SK-N-SH (cell line): ENCODE measurements at regions not wholly inside any gene's neighbourhood (a gene's known extent, or its start where the extent isn't known, plus 50 kb on each side); places are given as distances from the start of the nearest gene placed in this dataset.
"Not testable (repeated sequence)": the region's sequence is repeated elsewhere in the genome, so short reads cannot be mapped to it uniquely, and the experiment has no call there.

Source experiments
- CTCF ChIA-PET: fragments of 300-600, 350-600 bp; formaldehyde crosslinking; extraction: SDS; loops from one replicate; lab custom pipeline; 2021; lab: Yijun Ruan, JAX
- POLR2A ChIA-PET: fragments of 350-600 bp; sonication (Branson Sonifier 250); formaldehyde crosslinking; extraction: SDS; loops from one replicate; lab custom pipeline; 2020; ENCODE audit warnings: antibody characterized with exemption, inconsistent platforms; lab: Yijun Ruan, JAX
- DNase-seq: peaks from one replicate; pipeline ENCODE4 v3.0.0; 2012
- H2AFZ ChIP-seq: fragments of 200-600 bp; sonication (generic); 2 replicates; pipeline ENCODE4 v1.8.1; 2016; ENCODE audit warnings: antibody characterized with exemption, mild to moderate bottlenecking, low read depth
- H3F3A ChIP-seq: fragments of 200-600 bp; sonication (generic); replicated peaks from 2 replicates; pipeline ENCODE3; 2016; ENCODE audit warnings: antibody characterized with exemption, mild to moderate bottlenecking; ENCODE audit not compliant: insufficient read depth
- H3K27ac ChIP-seq, 2 experiments: fragments of 200-500 bp in 1 of 2; fragments of 200-600 bp in 1 of 2; sonication (Bioruptor generic) in 1 of 2; sonication (generic), shearing (Covaris generic) in 1 of 2; 2 replicates each; pipeline versions ENCODE4 v1.5.1 to v1.6.1; 2014 to 2016; ENCODE audit warnings: low read depth in 2 of 2, inconsistent platforms in 1 of 2, low read length in 1 of 2, mild to moderate bottlenecking in 1 of 2, mixed read lengths in 1 of 2
- H3K27me3 ChIP-seq: fragments of 200-600 bp; sonication (generic), shearing (Covaris generic); 2 replicates; pipeline ENCODE4 v1.6.1; 2016; ENCODE audit warnings: mixed run types; ENCODE audit not compliant: insufficient read depth
- H3K36me3 ChIP-seq, 2 experiments: fragments of 200-500 bp in 1 of 2; fragments of 200-600 bp in 1 of 2; sonication (Bioruptor generic) in 1 of 2; sonication (generic) in 1 of 2; replicated peaks in 1 of 2; 2 replicates each; pipeline versions ENCODE3 to v1.5.1; 2014 to 2016; ENCODE audit warnings: low read length in 1 of 2, mild to moderate bottlenecking in 1 of 2; ENCODE audit not compliant: insufficient read depth in 2 of 2, control insufficient read depth in 1 of 2
- H3K4me1 ChIP-seq, 2 experiments: fragments of 200-500 bp in 1 of 2; fragments of 200-600 bp in 1 of 2; sonication (Bioruptor generic) in 1 of 2; sonication (generic), shearing (Covaris generic) in 1 of 2; 2 replicates each; pipeline versions ENCODE4 v1.5.1 to v1.6.1; 2014 to 2016; ENCODE audit warnings: low read depth in 1 of 2, low read length in 1 of 2, mixed run types in 1 of 2; ENCODE audit not compliant: insufficient read depth in 2 of 2, control insufficient read depth in 1 of 2
- H3K4me2 ChIP-seq: fragments of 200-600 bp; sonication (generic), shearing (Covaris generic); 2 replicates; pipeline ENCODE4 v1.6.1; 2017; ENCODE audit warnings: mixed run types
- H3K4me3 ChIP-seq, 2 experiments: fragments of 200-500 bp in 1 of 2; fragments of 200-600 bp in 1 of 2; sonication (Bioruptor generic) in 1 of 2; sonication (generic), shearing (Covaris generic) in 1 of 2; 2 replicates each; pipeline versions ENCODE4 v1.5.1 to v1.8.1; 2014 to 2016; ENCODE audit warnings: low read depth in 2 of 2, inconsistent platforms in 1 of 2, low read length in 1 of 2, mild to moderate bottlenecking in 1 of 2, mixed read lengths in 1 of 2, moderate library complexity in 1 of 2
- H3K79me2 ChIP-seq: fragments of 200-600 bp; sonication (generic); 2 replicates; pipeline ENCODE4 v1.8.1; 2017; ENCODE audit warnings: mild to moderate bottlenecking; ENCODE audit not compliant: insufficient read depth
- H3K9ac ChIP-seq: fragments of 200-600 bp; sonication (generic); 2 replicates; pipeline ENCODE4 v1.6.1; 2017; ENCODE audit warnings: mixed run types
- H3K9me2 ChIP-seq: fragments of 200-600 bp; sonication (generic); 2 replicates; pipeline ENCODE4 v1.6.1; 2017; ENCODE audit warnings: mixed run types
- H3K9me3 ChIP-seq: fragments of 200-600 bp; sonication (generic); 2 replicates; pipeline ENCODE4 v1.6.1; 2017; ENCODE audit warnings: mixed run types, mild to moderate bottlenecking, moderate library complexity
- H4K20me1 ChIP-seq: fragments of 200-600 bp; sonication (generic); 2 replicates; pipeline ENCODE4 v1.6.1; 2017; ENCODE audit warnings: mild to moderate bottlenecking, mixed run types; ENCODE audit not compliant: insufficient read depth
- CHD2 ChIP-seq: fragments of 150-350 bp; IDR thresholded peaks from 2 replicates; pipeline ENCODE4 v1.6.1; 2018; ENCODE audit warnings: low read length; ENCODE audit not compliant: partially characterized antibody
- CTCF ChIP-seq: fragments of 200-600 bp; sonication (generic); IDR thresholded peaks from 2 replicates; pipeline ENCODE4 v1.6.1; 2017; ENCODE audit warnings: antibody characterized with exemption, mild to moderate bottlenecking, moderate library complexity
- FOSL2 ChIP-seq: IDR thresholded peaks from 2 replicates; pipeline ENCODE4 v1.4.0; 2012; ENCODE audit warnings: low read depth, mild to moderate bottlenecking, moderate library complexity, borderline replicate concordance
- FOXM1 ChIP-seq: IDR thresholded peaks from 2 replicates; pipeline ENCODE4 v1.4.0; 2012; ENCODE audit warnings: low read depth, mild to moderate bottlenecking
- GATA2 ChIP-seq: sonication (generic); formaldehyde crosslinking; IDR thresholded peaks from 2 replicates; pipeline ENCODE4 v1.5.0; 2020; ENCODE audit warnings: mild to moderate bottlenecking, missing genetic modification reagents
- IRF3 ChIP-seq: fragments of 150-350 bp; IDR thresholded peaks from 2 replicates; pipeline ENCODE4 v1.6.1; 2016; ENCODE audit warnings: mild to moderate bottlenecking, low read depth, low read length
- MEF2A ChIP-seq: IDR thresholded peaks from 2 replicates; pipeline ENCODE4 v1.4.0; 2012; ENCODE audit warnings: low read depth, borderline replicate concordance
- RAD21 ChIP-seq: IDR thresholded peaks from 2 replicates; pipeline ENCODE4 v1.6.1; 2012; ENCODE audit warnings: mild to moderate bottlenecking, low read length
- RCOR1 ChIP-seq: fragments of 150-350 bp; IDR thresholded peaks from 2 replicates; pipeline ENCODE4 v1.6.1; 2017; ENCODE audit warnings: antibody characterized with exemption, low read length
- RXRA ChIP-seq: IDR thresholded peaks from 2 replicates; pipeline ENCODE4 v1.4.0; 2012; ENCODE audit warnings: low read depth, mild to moderate bottlenecking, borderline replicate concordance
- SMC3 ChIP-seq: IDR thresholded peaks from 2 replicates; pipeline ENCODE4 v1.6.1; 2012; ENCODE audit warnings: low read depth, low read length, improper control_type of control experiment
- USF1 ChIP-seq: IDR thresholded peaks from 2 replicates; pipeline ENCODE4 v1.4.0; 2012; ENCODE audit warnings: low read depth, borderline replicate concordance
- WGBS: methylation state at CpG from one replicate; pipeline ENCODE4 v1.1.6; 2017; ENCODE audit warnings: low lambda C conversion rate; 5-methylcytosine and 5-hydroxymethylcytosine counted together

- no peak for TF ChIP-seq IRF3
- TF ChIP-seq, all 33 proteins: peak for 0
Measured at GRCh38 chrX:114058988-114059418, 524.9 kb upstream of the HTR2C start (continued).

- CTCF ChIA-PET, H3K4me3 ChIP-seq, H3K9me3 ChIP-seq, H3K4me1 ChIP-seq, POLR2A ChIA-PET, H3K79me2 ChIP-seq, H2AFZ ChIP-seq, H3K4me2 ChIP-seq, H3K36me3 ChIP-seq, H3F3A ChIP-seq, H3K27ac ChIP-seq, H3K9me2 ChIP-seq, DNase-seq, H3K9ac ChIP-seq, H4K20me1 ChIP-seq, H3K27me3 ChIP-seq: not testable (repeated sequence)
- 36% methylated on average over 11 of the region's 11 CpGs for WGBS
Measured at GRCh38 chrX:114057422-114057821, 526.5 kb upstream of the HTR2C start.

- POLR2A ChIA-PET, result no interaction called here
- Histone ChIP-seq H3K4me1 (no peaks in the 10 kb centered on the region), H3K27me3 (no peaks in the 10 kb centered on the region; the same call in 1 of the 2 replicates), H3F3A (no peaks in the 10 kb centered on the region)
- WGBS, result 31% methylated on average over 4 of the region's 4 CpGs
- CTCF ChIA-PET, result no interaction called here
- no peak for TF ChIP-seq RAD21
- TF ChIP-seq SMC3, result no peak
- TF ChIP-seq FOSL2, result no peak
- TF ChIP-seq MEF2A, result no peak
- no peak for TF ChIP-seq USF1
- no peak for TF ChIP-seq CHD2
- no peak for TF ChIP-seq GATA2
- no peak for TF ChIP-seq RXRA
- no peak for TF ChIP-seq CTCF
- no peak for TF ChIP-seq RCOR1
- no peak for TF ChIP-seq FOXM1
- TF ChIP-seq, all 33 proteins: peak for 0
- Histone ChIP-seq H3K36me3 (no peaks in the 10 kb centered on the region), H3K9ac (no peak overlapping the region), H3K79me2 (no peaks in the 10 kb centered on the region), H3K27ac (no peak overlapping the region), H2AFZ (no peak overlapping the region), H4K20me1 (no peaks in the 10 kb centered on the region), H3K4me3 (no peak overlapping the region), H3K9me2 (no peaks in the 10 kb centered on the region), H3K9me3 (no peaks in the 10 kb centered on the region), H3K4me2 (no peak overlapping the region)
- DNase-seq, result no peak
Measured at GRCh38 chrX:114051667-114052315, 532.1 kb upstream of the HTR2C start.
